GM23338 (cell line): ENCODE measurements at regions not wholly inside any gene's neighbourhood (a gene's known extent, or its start where the extent isn't known, plus 50 kb on each side); places are given as distances from the start of the nearest gene placed in this dataset.

Source experiments
- ATAC-seq: fragments of 200-7000 bp; cut with Tn5 transposase; 3 replicates; pipeline ENCODE4 v1.9.1; 2020
- DNase-seq: peaks from one replicate; pipeline ENCODE4 v3.0.0-alpha.2; 2015; ENCODE audit warnings: low spot score
- H2AFZ ChIP-seq: fragments of 200-600 bp; sonication (generic); 2 replicates; pipeline ENCODE4 v1.8.0; 2016; ENCODE audit warnings: antibody characterized with exemption, mild to moderate bottlenecking, moderate library complexity
- H3F3A ChIP-seq: fragments of 200-600 bp; sonication (generic); replicated peaks from 2 replicates; pipeline ENCODE4 v1.8.0; 2017; ENCODE audit warnings: antibody characterized with exemption, mixed run types, low read depth
- H3K27ac ChIP-seq: fragments of 200-600 bp; sonication (generic); 2 replicates; pipeline ENCODE4 v1.6.1; 2016; ENCODE audit warnings: low read depth
- H3K27me3 ChIP-seq: fragments of 200-600 bp; sonication (generic); 2 replicates; pipeline ENCODE4 v1.8.0; 2016; ENCODE audit warnings: mild to moderate bottlenecking, mixed run types, moderate library complexity; ENCODE audit not compliant: insufficient read depth
- H3K36me3 ChIP-seq: fragments of 200-600 bp; sonication (generic); 2 replicates; pipeline ENCODE4 v1.8.0; 2016; ENCODE audit warnings: mild to moderate bottlenecking; ENCODE audit not compliant: insufficient read depth
- H3K4me1 ChIP-seq: fragments of 200-600 bp; sonication (generic); 2 replicates; pipeline ENCODE4 v1.8.0; 2016; ENCODE audit warnings: mild to moderate bottlenecking, moderate library complexity; ENCODE audit not compliant: insufficient read depth
- H3K4me2 ChIP-seq: fragments of 200-600 bp; sonication (generic); 2 replicates; pipeline ENCODE4 v1.7.1; 2017; ENCODE audit warnings: mixed run types
- H3K4me3 ChIP-seq: fragments of 200-600 bp; sonication (generic); 2 replicates; pipeline ENCODE4 v1.6.1; 2016; ENCODE audit warnings: mixed run types
- H3K79me2 ChIP-seq: fragments of 200-600 bp; sonication (generic); replicated peaks from 2 replicates; pipeline ENCODE4 v1.8.0; 2017; ENCODE audit warnings: mild to moderate bottlenecking; ENCODE audit not compliant: insufficient read depth
- H3K9me2 ChIP-seq: fragments of 200-600 bp; sonication (generic); 2 replicates; pipeline ENCODE4 v1.8.0; 2017; ENCODE audit not compliant: insufficient read depth
- H4K20me1 ChIP-seq: fragments of 200-600 bp; sonication (generic); replicated peaks from 2 replicates; pipeline ENCODE4 v1.8.0; 2017; ENCODE audit warnings: mild to moderate bottlenecking; ENCODE audit not compliant: insufficient read depth
- H3K27ac Mint-ChIP-seq: 2 replicates; pipeline ENCODE4 v1.8.0; 2020; ENCODE audit warnings: inconsistent platforms, mild to moderate bottlenecking, moderate library complexity, mixed read lengths
- H3K27me3 Mint-ChIP-seq: 3 replicates; pipeline ENCODE4 v1.8.0; 2022; ENCODE audit warnings: low read depth, mild to moderate bottlenecking, moderate library complexity, mixed read lengths, inconsistent platforms; ENCODE audit not compliant: insufficient read depth, poor library complexity
- H3K36me3 Mint-ChIP-seq: 3 replicates; pipeline ENCODE4 v1.8.0; 2021; ENCODE audit warnings: low read depth, mild to moderate bottlenecking, inconsistent platforms, moderate library complexity, mixed read lengths
- H3K4me1 Mint-ChIP-seq: 3 replicates; pipeline ENCODE4 v1.8.0; 2020; ENCODE audit warnings: mild to moderate bottlenecking, inconsistent platforms, mixed read lengths
- H3K4me3 Mint-ChIP-seq: 3 replicates; pipeline ENCODE4 v1.8.0; 2021; ENCODE audit warnings: moderate library complexity, mild to moderate bottlenecking, inconsistent platforms, mixed read lengths
- H3K9me3 Mint-ChIP-seq: 3 replicates; pipeline ENCODE4 v1.8.0; 2020; ENCODE audit warnings: moderate library complexity, mild to moderate bottlenecking, inconsistent platforms, mixed read lengths
- CREB1 ChIP-seq: fragments of 250-450 bp; sonication (Bioruptor Pico); IDR thresholded peaks from 2 replicates; pipeline ENCODE4 v1.5.0; 2020; ENCODE audit warnings: low read depth, mild to moderate bottlenecking, moderate library complexity
- EZH2 ChIP-seq: fragments of 200-600 bp; sonication (generic); IDR thresholded peaks from one replicate; pipeline ENCODE4 v1.8.0; 2017; ENCODE audit warnings: antibody characterized with exemption, mild to moderate bottlenecking, low read depth; ENCODE audit not compliant: unreplicated experiment
- EZH2phosphoT487 ChIP-seq: fragments of 200-600 bp; sonication (generic); IDR thresholded peaks from one replicate; pipeline ENCODE4 v1.8.1; 2018; ENCODE audit warnings: antibody characterized with exemption; ENCODE audit not compliant: unreplicated experiment
- NANOG ChIP-seq: IDR thresholded peaks from 2 replicates; pipeline ENCODE4 v1.6.1; 2016; ENCODE audit warnings: antibody characterized with exemption, borderline replicate concordance
- POLR2AphosphoS5 ChIP-seq: IDR thresholded peaks from 2 replicates; pipeline ENCODE4 v1.6.1; 2016; ENCODE audit warnings: antibody characterized with exemption, low read depth
- STAT1 ChIP-seq: IDR thresholded peaks from one replicate; pipeline ENCODE4 v1.6.1; 2016; ENCODE audit warnings: antibody characterized with exemption; ENCODE audit not compliant: unreplicated experiment
- ZNF114 ChIP-seq: fragments of 250-450 bp; sonication (Bioruptor Pico); IDR thresholded peaks from 2 replicates; pipeline ENCODE4 v1.5.0; 2020; ENCODE audit warnings: mild to moderate bottlenecking, moderate library complexity
- ZNF331 ChIP-seq: fragments of 250-450 bp; sonication (Bioruptor Pico); IDR thresholded peaks from 2 replicates; pipeline ENCODE4 v1.5.0; 2020; ENCODE audit warnings: low read depth, mild to moderate bottlenecking, moderate library complexity
- TF ChIP-seq, protein P1 (sequence below), 2 experiments: fragments of 200-600 bp in 1 of 2; sonication (generic) in 1 of 2; conservative IDR thresholded peaks; 2 replicates each; pipeline versions ENCODE4 v1.5.1 to v1.6.1; 2016 to 2017; ENCODE audit warnings: antibody characterized with exemption in 2 of 2, low read depth in 2 of 2, mild to moderate bottlenecking in 2 of 2, moderate library complexity in 1 of 2
- TF ChIP-seq, protein P2 (sequence below): IDR thresholded peaks from 2 replicates; pipeline ENCODE4 v1.6.1; 2016; ENCODE audit warnings: antibody characterized with exemption
- TF ChIP-seq, protein P3 (sequence below): IDR thresholded peaks from one replicate; pipeline ENCODE4 v1.6.1; 2018; ENCODE audit warnings: antibody characterized with exemption; ENCODE audit not compliant: unreplicated experiment

DNA sequence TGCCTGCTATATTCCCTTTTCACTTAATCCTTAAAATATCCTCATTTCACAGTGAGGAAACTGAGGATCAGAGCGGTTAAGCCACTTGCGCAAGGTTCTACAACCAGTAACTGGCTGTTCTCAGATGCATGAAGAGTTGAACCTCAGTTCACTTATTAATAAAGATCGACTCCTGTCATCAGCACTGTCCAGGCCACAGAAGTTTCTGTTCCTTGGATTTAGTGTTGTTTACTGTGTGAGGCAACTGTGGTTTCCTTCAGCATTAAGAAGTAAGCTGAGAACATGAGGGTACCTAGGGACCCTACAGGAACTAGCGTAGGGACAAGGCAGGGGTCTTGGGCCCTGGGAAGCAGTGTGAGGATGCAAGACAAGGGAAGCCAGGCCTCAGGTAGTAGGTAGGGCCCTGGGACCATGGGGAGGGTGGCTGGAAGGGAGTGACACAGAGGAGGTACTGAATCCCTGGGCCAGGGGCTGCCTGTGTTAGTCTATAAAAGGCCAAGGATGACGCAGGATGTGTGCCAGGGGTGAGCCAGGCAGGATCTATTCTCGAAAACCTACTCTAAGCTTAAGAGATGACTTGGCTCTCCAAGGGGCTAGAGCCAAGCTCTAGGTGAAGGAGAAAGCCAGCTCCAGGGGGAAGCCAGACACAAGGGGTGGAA lies 181.2 kb upstream of the CSF3R start:
- Histone ChIP-seq H3F3A (no peaks in the 10 kb centered on the region), H3K4me1 (no peaks in the 10 kb centered on the region), H3K27ac (no peak overlapping the region), H4K20me1 (no peaks in the 10 kb centered on the region), H3K4me3 (no peak overlapping the region), H3K4me2 (no peak overlapping the region), H3K36me3 (no peaks in the 10 kb centered on the region), H2AFZ (no peak overlapping the region), H3K9me2 (no peaks in the 10 kb centered on the region; the same call in 1 of the 2 replicates), H3K79me2 (no peaks in the 10 kb centered on the region), H3K27me3 (no peaks in the 10 kb centered on the region)
- no peaks in the 10 kb centered on the region; the same call in 2 of the 3 replicates for H3K4me1 Mint-ChIP-seq
- no peak overlapping the region for H3K4me3 Mint-ChIP-seq
- TF ChIP-seq ZNF331 (no peak), NANOG (no peak)
- no peak overlapping the region for H3K27ac Mint-ChIP-seq
- no peak for DNase-seq
- H3K27me3 Mint-ChIP-seq, result peaks cover 7% of the 10 kb centered on the region
- H3K9me3 Mint-ChIP-seq, result no peaks in the 10 kb centered on the region; the same call in none of the 3 replicates
- ATAC-seq, result no peak
- H3K36me3 Mint-ChIP-seq, result no peaks in the 10 kb centered on the region

DNA sequence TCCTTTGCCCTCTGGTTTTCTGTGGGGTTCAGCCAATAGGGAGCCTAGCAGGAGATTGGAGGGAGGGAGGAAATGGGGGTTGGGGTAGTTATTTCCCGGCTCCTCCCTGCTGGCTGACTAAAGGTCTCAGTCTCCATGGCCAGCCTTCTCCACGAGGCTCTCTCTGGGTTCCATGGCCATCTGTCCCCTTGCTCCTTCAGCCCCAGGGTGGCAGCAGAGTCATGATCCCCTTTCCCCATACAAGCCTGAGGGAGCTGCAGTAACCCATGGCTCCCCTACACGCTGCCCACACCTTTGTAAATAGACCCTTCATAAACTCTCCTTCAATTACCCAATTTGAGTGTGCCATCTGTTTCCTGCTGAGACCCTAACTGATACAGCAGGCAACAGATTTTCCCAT lies 176.1 kb upstream of the CSF3R start:
- Mint-ChIP-seq H3K27ac (no peak overlapping the region), H3K4me3 (no peak overlapping the region), H3K9me3 (no peaks in the 10 kb centered on the region; the same call in 1 of the 3 replicates), H3K36me3 (no peaks in the 10 kb centered on the region), H3K4me1 (no peaks in the 10 kb centered on the region; the same call in 2 of the 3 replicates), H3K27me3 (peaks cover 7% of the 10 kb centered on the region)
- Histone ChIP-seq H3K9me2 (no peaks in the 10 kb centered on the region; the same call in 1 of the 2 replicates), H4K20me1 (no peaks in the 10 kb centered on the region), H2AFZ (no peak overlapping the region), H3K4me3 (no peak overlapping the region), H3K27ac (no peak overlapping the region), H3K27me3 (no peaks in the 10 kb centered on the region), H3K4me2 (no peak overlapping the region), H3K79me2 (no peaks in the 10 kb centered on the region), H3K4me1 (no peaks in the 10 kb centered on the region), H3K36me3 (no peaks in the 10 kb centered on the region), H3F3A (no peaks in the 10 kb centered on the region)
- ATAC-seq, result no peak
- no peak for TF ChIP-seq CREB1 (CRISPR knock-in tag)
- TF ChIP-seq EZH2phosphoT487, result no peak
- TF ChIP-seq, protein P1, sequence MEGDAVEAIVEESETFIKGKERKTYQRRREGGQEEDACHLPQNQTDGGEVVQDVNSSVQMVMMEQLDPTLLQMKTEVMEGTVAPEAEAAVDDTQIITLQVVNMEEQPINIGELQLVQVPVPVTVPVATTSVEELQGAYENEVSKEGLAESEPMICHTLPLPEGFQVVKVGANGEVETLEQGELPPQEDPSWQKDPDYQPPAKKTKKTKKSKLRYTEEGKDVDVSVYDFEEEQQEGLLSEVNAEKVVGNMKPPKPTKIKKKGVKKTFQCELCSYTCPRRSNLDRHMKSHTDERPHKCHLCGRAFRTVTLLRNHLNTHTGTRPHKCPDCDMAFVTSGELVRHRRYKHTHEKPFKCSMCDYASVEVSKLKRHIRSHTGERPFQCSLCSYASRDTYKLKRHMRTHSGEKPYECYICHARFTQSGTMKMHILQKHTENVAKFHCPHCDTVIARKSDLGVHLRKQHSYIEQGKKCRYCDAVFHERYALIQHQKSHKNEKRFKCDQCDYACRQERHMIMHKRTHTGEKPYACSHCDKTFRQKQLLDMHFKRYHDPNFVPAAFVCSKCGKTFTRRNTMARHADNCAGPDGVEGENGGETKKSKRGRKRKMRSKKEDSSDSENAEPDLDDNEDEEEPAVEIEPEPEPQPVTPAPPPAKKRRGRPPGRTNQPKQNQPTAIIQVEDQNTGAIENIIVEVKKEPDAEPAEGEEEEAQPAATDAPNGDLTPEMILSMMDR (conservative IDR thresholded peaks at IDR 0.05; ENCODE audit: low read depth in 2 of 2), result peak in 1 of 2 experiments; percentile 12; a peak in 1 of 4 replicates
- DNase-seq, result no peak

DNA sequence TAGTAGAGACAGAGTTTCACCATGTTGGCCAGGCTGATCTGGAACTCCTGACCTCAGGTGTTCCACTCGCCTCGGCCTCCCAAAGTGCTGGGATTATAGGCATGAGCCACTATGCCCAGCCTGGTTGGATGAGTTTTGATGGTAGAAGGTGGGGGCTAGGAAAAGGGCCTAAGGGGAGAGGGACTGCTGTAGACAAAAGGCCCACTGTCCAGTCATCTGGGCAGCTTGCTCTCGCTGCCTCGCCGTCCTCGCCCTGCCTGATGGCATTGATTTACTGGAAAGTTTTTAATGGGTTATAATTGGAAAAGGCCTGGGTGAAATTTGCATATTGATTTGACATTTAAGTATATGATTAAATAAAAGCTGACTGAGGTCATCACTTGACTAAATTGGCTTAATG lies 175.1 kb upstream of the CSF3R start:
- Histone ChIP-seq H3K4me2 (no peak overlapping the region), H3K9me2 (no peaks in the 10 kb centered on the region; the same call in 1 of the 2 replicates), H3K4me1 (no peaks in the 10 kb centered on the region), H3K27me3 (no peaks in the 10 kb centered on the region), H3K79me2 (no peaks in the 10 kb centered on the region), H2AFZ (no peak overlapping the region), H3K36me3 (no peaks in the 10 kb centered on the region), H4K20me1 (no peaks in the 10 kb centered on the region), H3F3A (no peaks in the 10 kb centered on the region), H3K27ac (no peak overlapping the region), H3K4me3 (no peak overlapping the region)
- Mint-ChIP-seq H3K36me3 (no peaks in the 10 kb centered on the region), H3K9me3 (no peaks in the 10 kb centered on the region; the same call in 1 of the 3 replicates), H3K27ac (no peak overlapping the region), H3K27me3 (peaks cover 6% of the 10 kb centered on the region), H3K4me3 (no peak overlapping the region), H3K4me1 (no peaks in the 10 kb centered on the region; the same call in 2 of the 3 replicates)
- no peak for DNase-seq
- ATAC-seq, result no peak
- TF ChIP-seq ZNF114 (no peak), EZH2phosphoT487 (no peak), STAT1 (no peak), NANOG (no peak), CREB1 (CRISPR knock-in tag) (no peak), EZH2 (no peak), POLR2AphosphoS5 (no peak), ZNF331 (no peak)
- TF ChIP-seq, protein P2, sequence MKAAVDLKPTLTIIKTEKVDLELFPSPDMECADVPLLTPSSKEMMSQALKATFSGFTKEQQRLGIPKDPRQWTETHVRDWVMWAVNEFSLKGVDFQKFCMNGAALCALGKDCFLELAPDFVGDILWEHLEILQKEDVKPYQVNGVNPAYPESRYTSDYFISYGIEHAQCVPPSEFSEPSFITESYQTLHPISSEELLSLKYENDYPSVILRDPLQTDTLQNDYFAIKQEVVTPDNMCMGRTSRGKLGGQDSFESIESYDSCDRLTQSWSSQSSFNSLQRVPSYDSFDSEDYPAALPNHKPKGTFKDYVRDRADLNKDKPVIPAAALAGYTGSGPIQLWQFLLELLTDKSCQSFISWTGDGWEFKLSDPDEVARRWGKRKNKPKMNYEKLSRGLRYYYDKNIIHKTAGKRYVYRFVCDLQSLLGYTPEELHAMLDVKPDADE, result no peak
- TF ChIP-seq, protein P3, sequence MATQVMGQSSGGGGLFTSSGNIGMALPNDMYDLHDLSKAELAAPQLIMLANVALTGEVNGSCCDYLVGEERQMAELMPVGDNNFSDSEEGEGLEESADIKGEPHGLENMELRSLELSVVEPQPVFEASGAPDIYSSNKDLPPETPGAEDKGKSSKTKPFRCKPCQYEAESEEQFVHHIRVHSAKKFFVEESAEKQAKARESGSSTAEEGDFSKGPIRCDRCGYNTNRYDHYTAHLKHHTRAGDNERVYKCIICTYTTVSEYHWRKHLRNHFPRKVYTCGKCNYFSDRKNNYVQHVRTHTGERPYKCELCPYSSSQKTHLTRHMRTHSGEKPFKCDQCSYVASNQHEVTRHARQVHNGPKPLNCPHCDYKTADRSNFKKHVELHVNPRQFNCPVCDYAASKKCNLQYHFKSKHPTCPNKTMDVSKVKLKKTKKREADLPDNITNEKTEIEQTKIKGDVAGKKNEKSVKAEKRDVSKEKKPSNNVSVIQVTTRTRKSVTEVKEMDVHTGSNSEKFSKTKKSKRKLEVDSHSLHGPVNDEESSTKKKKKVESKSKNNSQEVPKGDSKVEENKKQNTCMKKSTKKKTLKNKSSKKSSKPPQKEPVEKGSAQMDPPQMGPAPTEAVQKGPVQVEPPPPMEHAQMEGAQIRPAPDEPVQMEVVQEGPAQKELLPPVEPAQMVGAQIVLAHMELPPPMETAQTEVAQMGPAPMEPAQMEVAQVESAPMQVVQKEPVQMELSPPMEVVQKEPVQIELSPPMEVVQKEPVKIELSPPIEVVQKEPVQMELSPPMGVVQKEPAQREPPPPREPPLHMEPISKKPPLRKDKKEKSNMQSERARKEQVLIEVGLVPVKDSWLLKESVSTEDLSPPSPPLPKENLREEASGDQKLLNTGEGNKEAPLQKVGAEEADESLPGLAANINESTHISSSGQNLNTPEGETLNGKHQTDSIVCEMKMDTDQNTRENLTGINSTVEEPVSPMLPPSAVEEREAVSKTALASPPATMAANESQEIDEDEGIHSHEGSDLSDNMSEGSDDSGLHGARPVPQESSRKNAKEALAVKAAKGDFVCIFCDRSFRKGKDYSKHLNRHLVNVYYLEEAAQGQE, result no peak
